Heart right ventricle (tissue), 16 donors: ENCODE measurements at regions not wholly inside any gene's neighbourhood (a gene's known extent, or its start where the extent isn't known, plus 50 kb on each side); places are given as distances from the start of the nearest gene placed in this dataset.

Source experiments
- ATAC-seq, 8 donors: fragments of 200-7000 bp; cut with Tn5 transposase; one replicate each; pipeline ENCODE4 v1.9.1; 2020; ENCODE audit warnings: mild to moderate bottlenecking in 8 of 8, moderate library complexity in 8 of 8, moderate number of reproducible peaks in 1 of 8
- DNase-seq, 2 donors: peaks; one replicate each; pipeline ENCODE4 v3.0.0-alpha.2; 2020
- H3K27ac ChIP-seq, 10 donors: fragments of 200-600 bp; sonication (generic) in 2 of 10; one replicate each; pipeline versions ENCODE4 v1.5.0 to v1.8.0; 2020 to 2022; ENCODE audit warnings: mild to moderate bottlenecking in 3 of 10
- H3K27me3 ChIP-seq, 7 donors: fragments of 200-600 bp; one replicate each; pipeline ENCODE4 v1.8.0; 2021 to 2022; ENCODE audit warnings: mild to moderate bottlenecking in 2 of 7
- H3K36me3 ChIP-seq, 9 donors: fragments of 200-600 bp; sonication (generic) in 1 of 9; one replicate each; pipeline versions ENCODE4 v1.5.0 to v1.8.0; 2020 to 2022; ENCODE audit warnings: mild to moderate bottlenecking in 2 of 9
- H3K4me1 ChIP-seq, 9 donors: fragments of 200-600 bp; sonication (generic) in 1 of 9; one replicate each; pipeline versions ENCODE4 v1.5.0 to v1.8.0; 2020 to 2022; ENCODE audit warnings: mild to moderate bottlenecking in 4 of 9
- H3K4me3 ChIP-seq, 10 donors: fragments of 200-600 bp; sonication (generic) in 2 of 10; one replicate each; pipeline versions ENCODE4 v1.5.0 to v1.8.0; 2020 to 2022; ENCODE audit warnings: mild to moderate bottlenecking in 7 of 10, moderate library complexity in 2 of 10
- H3K9me3 ChIP-seq, 11 donors: fragments of 200-600 bp in 10 of 11; sonication (generic) in 2 of 11; one replicate each; pipeline versions ENCODE4 v1.5.0 to v1.8.0; 2013 to 2022; ENCODE audit warnings: mild to moderate bottlenecking in 2 of 11, control low read depth in 1 of 11, moderate library complexity in 1 of 11
- WGBS, 2 donors: extraction: QIAGEN DNeasy Blood & Tissue Kit; methylation state at CpG; one replicate each; pipeline ENCODE4 v1.1.7; 2013; ENCODE audit warnings: inconsistent platforms in 1 of 2; 5-methylcytosine and 5-hydroxymethylcytosine counted together
- intact Hi-C, 10 donors: fragments of 100-400 bp; cut with DNase I; formaldehyde crosslinking; loops; one replicate each; pipeline versions ENCODE4 v1.11.1 to v1.14.2; 2022
- TF ChIP-seq, protein P1 (sequence below), 9 donors: fragments of 200-600 bp; sonication (generic) in 2 of 9; IDR thresholded peaks; one replicate each; pipeline versions ENCODE4 v1.5.0 to v1.8.0; 2021 to 2022; ENCODE audit warnings: antibody characterized with exemption in 9 of 9, mild to moderate bottlenecking in 5 of 9, moderate library complexity in 1 of 9
- donor health status: Arrhythmogenic right ventricular cardiomyopathy.
- donor health status: ischemic (EF 13 %, LVEDD 7.1; RV severe dilation, severe dysfunction).
- donor health status: healthy with polysubstance abuse.
- donor health status: DM: no; HTN: yes; CAD: no.
- donor health status: DM: no; HTN: no; CAD: no.
- donor health status: ischemic (EF 25% LVEDD 6.9; RV normal size, moderate dysfunction).
- donor health status: ischemic (EF 25% LVEDD 5.7; RV mildly dilated, moderate dysfunction).
- donor health status: healthy.
- donor health status: DM: yes; HTN: yes; CAD: no.
- donor health status: Ischemic cardiomyopathy.
- donor health status: ischemic (EF 35%, LVEDD 5.7; RV mildly dilated, moderate dysfunction).
- donor health status: nonischemic (EF 11% LVEDD 7.7; RV severe dilation, severe dysfunction).
- donor health status: DM: yes; HTN: yes; CAD: no.
- donor health status: PGD.
- donor health status: ischemic (EF 29% LVEDD 5.4; RV normal size, mild dysfunction).
- donor health status: nonischemic (EF 23%, LVEDD 6.1; RV moderate dilation, normal function).

- DNase-seq, result no peak
- H3K4me3 ChIP-seq, result no peak overlapping the region
- H3K4me1 ChIP-seq, result peaks cover 0 to 7% (median 0%) of the 10 kb centered on the region in 9 donors
- TF ChIP-seq, protein P1, sequence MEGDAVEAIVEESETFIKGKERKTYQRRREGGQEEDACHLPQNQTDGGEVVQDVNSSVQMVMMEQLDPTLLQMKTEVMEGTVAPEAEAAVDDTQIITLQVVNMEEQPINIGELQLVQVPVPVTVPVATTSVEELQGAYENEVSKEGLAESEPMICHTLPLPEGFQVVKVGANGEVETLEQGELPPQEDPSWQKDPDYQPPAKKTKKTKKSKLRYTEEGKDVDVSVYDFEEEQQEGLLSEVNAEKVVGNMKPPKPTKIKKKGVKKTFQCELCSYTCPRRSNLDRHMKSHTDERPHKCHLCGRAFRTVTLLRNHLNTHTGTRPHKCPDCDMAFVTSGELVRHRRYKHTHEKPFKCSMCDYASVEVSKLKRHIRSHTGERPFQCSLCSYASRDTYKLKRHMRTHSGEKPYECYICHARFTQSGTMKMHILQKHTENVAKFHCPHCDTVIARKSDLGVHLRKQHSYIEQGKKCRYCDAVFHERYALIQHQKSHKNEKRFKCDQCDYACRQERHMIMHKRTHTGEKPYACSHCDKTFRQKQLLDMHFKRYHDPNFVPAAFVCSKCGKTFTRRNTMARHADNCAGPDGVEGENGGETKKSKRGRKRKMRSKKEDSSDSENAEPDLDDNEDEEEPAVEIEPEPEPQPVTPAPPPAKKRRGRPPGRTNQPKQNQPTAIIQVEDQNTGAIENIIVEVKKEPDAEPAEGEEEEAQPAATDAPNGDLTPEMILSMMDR (IDR thresholded peaks at IDR 0.05), result no peak
- H3K36me3 ChIP-seq, result no peaks in the 10 kb centered on the region
- WGBS, 2 donors, result 78 to 79% methylated on average over 1 of the region's 1 CpG
- H3K9me3 ChIP-seq, result peaks cover 0 to 17% (median 8%) of the 10 kb centered on the region in 11 donors
- no peaks in the 10 kb centered on the region for H3K27me3 ChIP-seq
- ATAC-seq, result no peak
- no peak overlapping the region for H3K27ac ChIP-seq
- intact Hi-C loops, result no loop called here
Measured at GRCh38 chr5:66516550-66516949, 79.6 kb upstream of the MAST4 start.

DNA sequence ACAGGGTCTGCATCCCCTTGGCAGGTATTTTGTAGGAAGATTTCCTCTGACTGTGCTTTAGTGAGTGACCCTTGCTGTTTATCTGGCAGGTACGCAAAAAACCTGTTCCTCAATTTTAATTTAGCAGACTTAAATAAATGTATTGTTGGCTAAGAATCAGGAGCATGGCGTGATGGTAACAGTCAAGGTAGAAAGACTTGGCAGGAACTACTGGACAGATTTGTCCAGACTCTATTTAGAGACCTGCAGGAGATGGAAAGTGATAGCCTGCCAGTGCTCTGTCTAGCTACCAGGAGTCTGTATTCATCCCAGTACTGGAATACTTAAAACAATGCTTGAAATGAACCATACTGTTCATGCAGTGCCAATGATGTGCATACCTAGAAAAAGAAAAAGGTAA, 78.8 kb upstream of the MAST4 start:
- TF ChIP-seq, protein P1 (IDR thresholded peaks at IDR 0.05), result no peak
- 62 to 87% methylated on average over 2 of the region's 2 CpGs for WGBS, 2 donors
- Histone ChIP-seq H3K36me3 (no peaks in the 10 kb centered on the region), H3K27me3 (no peaks in the 10 kb centered on the region), H3K4me1 (peaks cover 0 to 7% (median 0%) of the 10 kb centered on the region in 9 donors), H3K9me3 (peaks cover 0 to 22% (median 8%) of the 10 kb centered on the region in 11 donors), H3K27ac (no peak overlapping the region), H3K4me3 (no peak overlapping the region)
- intact Hi-C loops, result no loop called here
- DNase-seq (no peak), ATAC-seq (no peak)

GRCh38 chr5:66518052-66518451, 78.1 kb upstream of the MAST4 start:
- H3K4me1 ChIP-seq, result peaks cover 0 to 7% (median 0%) of the 10 kb centered on the region in 9 donors
- no peak overlapping the region for H3K27ac ChIP-seq
- TF ChIP-seq, protein P1 (IDR thresholded peaks at IDR 0.05), result no peak
- H3K36me3 ChIP-seq, result no peaks in the 10 kb centered on the region
- no peak for DNase-seq
- peaks cover 0 to 22% (median 8%) of the 10 kb centered on the region in 11 donors for H3K9me3 ChIP-seq
- intact Hi-C loops, result no loop called here
- H3K4me3 ChIP-seq, result no peak overlapping the region
- no peaks in the 10 kb centered on the region for H3K27me3 ChIP-seq
- no peak for ATAC-seq
- WGBS, 2 donors, result 84 to 85% methylated on average over 3 of the region's 3 CpGs

DNA sequence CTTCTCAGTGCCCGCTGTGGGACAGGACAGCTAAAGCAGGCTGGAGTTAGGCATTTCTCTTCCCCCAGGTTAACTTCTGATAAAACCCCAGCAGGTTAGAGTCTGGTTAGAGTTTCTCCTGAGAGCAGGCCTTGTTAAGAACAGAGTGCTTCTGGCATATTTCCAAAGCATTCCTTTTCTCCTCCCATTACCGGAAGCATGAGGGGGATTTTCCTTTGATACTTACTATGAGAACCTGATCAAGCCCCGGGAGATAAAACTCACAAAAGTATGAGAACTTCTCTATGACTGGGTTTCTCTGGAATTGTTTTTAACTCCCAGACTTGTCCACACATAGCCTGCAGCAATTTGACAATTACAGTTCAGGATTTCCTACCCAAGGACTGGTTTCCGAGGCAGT, 77.4 kb upstream of the MAST4 start:
- Histone ChIP-seq H3K27ac (no peak overlapping the region), H3K27me3 (no peaks in the 10 kb centered on the region), H3K4me3 (no peak overlapping the region), H3K36me3 (no peaks in the 10 kb centered on the region), H3K9me3 (peaks cover 0 to 22% (median 8%) of the 10 kb centered on the region in 11 donors), H3K4me1 (peaks cover 0 to 7% (median 0%) of the 10 kb centered on the region in 9 donors)
- WGBS, 2 donors, result 46% methylated on average over 4 of the region's 4 CpGs
- peak in 1 of 8 donors; percentile 20 for ATAC-seq
- intact Hi-C loops, result no loop called here
- TF ChIP-seq, protein P1 (IDR thresholded peaks at IDR 0.05), result no peak
- DNase-seq, result no peak
